ENCODE measurements at regions not wholly inside any gene's neighbourhood (a gene's known extent, or its start where the extent isn't known, plus 50 kb on each side); places are given as distances from the start of the nearest gene placed in this dataset.

- Histone ChIP-seq H3K4me3 (no peak overlapping the region), H3K9me3 (ENCODE audit: control insufficient read depth in 4 of 4, insufficient read depth in 3 of 4, low read length in 3 of 4) (no peaks in the 10 kb centered on the region), H3K4me1 (ENCODE audit: control insufficient read depth in 5 of 5, insufficient read depth in 5 of 5, low read length in 5 of 5) (peaks cover 3 to 29% (median 10%) of the 10 kb centered on the region in 5 donors), H3K9ac (ENCODE audit: insufficient read depth in 1 of 2, low read length in 2 of 2) (no peak overlapping the region), H3K36me3 (ENCODE audit: control insufficient read depth in 4 of 4, insufficient read depth in 4 of 4, low read length in 4 of 4) (no peaks in the 10 kb centered on the region), H3K27me3 (ENCODE audit: control insufficient read depth in 3 of 3, insufficient read depth in 3 of 3, low read length in 2 of 3) (no peaks in the 10 kb centered on the region), H3K27ac (ENCODE audit: low read depth in 1 of 2, low read length in 1 of 2) (no peak overlapping the region)
- TF ChIP-seq CTCF (IDR thresholded peaks at IDR 0.05; ENCODE audit: control extremely low read depth, extremely low read depth) = no peak
- no peak for ATAC-seq (ENCODE audit: insufficient read depth, low FRiP score)
- 76 to 79% methylated on average over 3 of the region's 3 CpGs for WGBS, 2 donors
- peak; percentile 28 to 49 (median 32) for DNase-seq
These were observed 324.5 kb downstream of the GADD45G start for GRCh38 chr9:89929315-89929672.

- H3K27ac ChIP-seq (ENCODE audit: low read depth in 1 of 2, low read length in 1 of 2) = no peak overlapping the region
- H3K9me3 ChIP-seq (ENCODE audit: control insufficient read depth in 4 of 4, insufficient read depth in 3 of 4, low read length in 3 of 4) = no peaks in the 10 kb centered on the region
- DNase-seq (peak; percentile 53 to 87 (median 74)), ATAC-seq (ENCODE audit: insufficient read depth, low FRiP score) (no peak)
- no peaks in the 10 kb centered on the region for H3K27me3 ChIP-seq (ENCODE audit: control insufficient read depth in 3 of 3, insufficient read depth in 3 of 3, low read length in 2 of 3)
- peaks cover 3 to 29% (median 10%) of the 10 kb centered on the region in 5 donors for H3K4me1 ChIP-seq (ENCODE audit: control insufficient read depth in 5 of 5, insufficient read depth in 5 of 5, low read length in 5 of 5)
- H3K36me3 ChIP-seq (ENCODE audit: control insufficient read depth in 4 of 4, insufficient read depth in 4 of 4, low read length in 4 of 4) = no peaks in the 10 kb centered on the region
- WGBS, 2 donors = 36 to 42% methylated on average over 9 of the region's 9 CpGs
- no peak for TF ChIP-seq CTCF (IDR thresholded peaks at IDR 0.05; ENCODE audit: control extremely low read depth, extremely low read depth)
- no peak overlapping the region for H3K4me3 ChIP-seq
- no peak overlapping the region for H3K9ac ChIP-seq (ENCODE audit: insufficient read depth in 1 of 2, low read length in 2 of 2)
These were observed 325.1 kb downstream of the GADD45G start for GRCh38 chr9:89929673-89930480.

GRCh38 chr9:89933578-89933977, 328.8 kb downstream of the GADD45G start:
- H3K27ac ChIP-seq (ENCODE audit: low read depth in 1 of 2, low read length in 1 of 2) = no peak overlapping the region
- no peak overlapping the region for H3K9ac ChIP-seq (ENCODE audit: insufficient read depth in 1 of 2, low read length in 2 of 2)
- H3K27me3 ChIP-seq (ENCODE audit: control insufficient read depth in 3 of 3, insufficient read depth in 3 of 3, low read length in 2 of 3) = no peaks in the 10 kb centered on the region
- TF ChIP-seq CTCF (IDR thresholded peaks at IDR 0.05; ENCODE audit: control extremely low read depth, extremely low read depth) = no peak
- DNase-seq (no peak), ATAC-seq (ENCODE audit: insufficient read depth, low FRiP score) (no peak)
- no peaks in the 10 kb centered on the region for H3K9me3 ChIP-seq (ENCODE audit: control insufficient read depth in 4 of 4, insufficient read depth in 3 of 4, low read length in 3 of 4)
- H3K4me1 ChIP-seq (ENCODE audit: control insufficient read depth in 5 of 5, insufficient read depth in 5 of 5, low read length in 5 of 5) = peaks cover 3 to 19% (median 6%) of the 10 kb centered on the region in 5 donors
- H3K36me3 ChIP-seq (ENCODE audit: control insufficient read depth in 4 of 4, insufficient read depth in 4 of 4, low read length in 4 of 4) = no peaks in the 10 kb centered on the region
- WGBS, 2 donors = 89 to 90% methylated on average over 4 of the region's 4 CpGs
- H3K4me3 ChIP-seq = no peak overlapping the region
